ENCODE measurements at regions not wholly inside any gene's neighbourhood (a gene's known extent, or its start where the extent isn't known, plus 50 kb on each side); places are given as distances from the start of the nearest gene placed in this dataset.

DNA sequence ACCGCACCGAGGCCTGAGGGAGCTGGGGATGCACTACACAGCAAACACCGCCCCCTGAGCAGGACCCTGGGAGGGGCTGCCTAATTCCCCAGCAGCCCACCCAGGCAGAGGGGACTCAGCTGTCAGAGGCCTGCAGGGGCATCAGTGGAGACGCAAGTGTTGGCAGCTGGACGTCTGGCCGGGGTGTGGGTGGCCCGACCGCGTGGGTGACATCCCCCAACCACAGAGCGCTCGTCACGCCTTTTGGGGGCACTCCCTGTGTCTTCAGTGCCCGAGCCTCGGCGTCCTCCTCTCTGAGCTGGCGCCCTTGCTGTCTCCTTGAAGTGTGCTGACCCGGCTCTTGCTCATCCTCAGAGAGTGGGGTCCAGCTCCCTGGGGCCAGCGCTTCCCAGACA, 150.2 kb downstream of the BRD1 start:
- TF ChIP-seq EZH2phosphoT487 (IDR thresholded peaks at IDR 0.05; ENCODE audit: borderline replicate concordance) = no peak
- TF ChIP-seq, protein P1, sequence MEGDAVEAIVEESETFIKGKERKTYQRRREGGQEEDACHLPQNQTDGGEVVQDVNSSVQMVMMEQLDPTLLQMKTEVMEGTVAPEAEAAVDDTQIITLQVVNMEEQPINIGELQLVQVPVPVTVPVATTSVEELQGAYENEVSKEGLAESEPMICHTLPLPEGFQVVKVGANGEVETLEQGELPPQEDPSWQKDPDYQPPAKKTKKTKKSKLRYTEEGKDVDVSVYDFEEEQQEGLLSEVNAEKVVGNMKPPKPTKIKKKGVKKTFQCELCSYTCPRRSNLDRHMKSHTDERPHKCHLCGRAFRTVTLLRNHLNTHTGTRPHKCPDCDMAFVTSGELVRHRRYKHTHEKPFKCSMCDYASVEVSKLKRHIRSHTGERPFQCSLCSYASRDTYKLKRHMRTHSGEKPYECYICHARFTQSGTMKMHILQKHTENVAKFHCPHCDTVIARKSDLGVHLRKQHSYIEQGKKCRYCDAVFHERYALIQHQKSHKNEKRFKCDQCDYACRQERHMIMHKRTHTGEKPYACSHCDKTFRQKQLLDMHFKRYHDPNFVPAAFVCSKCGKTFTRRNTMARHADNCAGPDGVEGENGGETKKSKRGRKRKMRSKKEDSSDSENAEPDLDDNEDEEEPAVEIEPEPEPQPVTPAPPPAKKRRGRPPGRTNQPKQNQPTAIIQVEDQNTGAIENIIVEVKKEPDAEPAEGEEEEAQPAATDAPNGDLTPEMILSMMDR (conservative IDR thresholded peaks at IDR 0.05; ENCODE audit: low read length) = no peak
